HL-60 (cell line): ENCODE measurements at regions not wholly inside any gene's neighbourhood (a gene's known extent, or its start where the extent isn't known, plus 50 kb on each side); places are given as distances from the start of the nearest gene placed in this dataset.

Experiments
- CTCF ChIP-seq: IDR thresholded peaks from one replicate; pipeline ENCODE4 v1.5.1; 2011; ENCODE audit warnings: low read length, control low read depth, inconsistent platforms; ENCODE audit not compliant: insufficient read depth
- GABPA ChIP-seq: IDR thresholded peaks from 2 replicates; pipeline ENCODE4 v1.6.1; 2012; ENCODE audit warnings: low read depth
- POLR2AphosphoS5 ChIP-seq: IDR thresholded peaks from 2 replicates; pipeline ENCODE4 v1.6.1; 2012; ENCODE audit warnings: low read depth
- REST ChIP-seq: IDR thresholded peaks from 2 replicates; pipeline ENCODE4 v1.6.1; 2012; ENCODE audit warnings: low read depth; ENCODE audit not compliant: insufficient replicate concordance
- SPI1 ChIP-seq: IDR thresholded peaks from 2 replicates; pipeline ENCODE4 v1.6.1; 2012; ENCODE audit warnings: low read depth, mild to moderate bottlenecking, borderline replicate concordance

- TF ChIP-seq GABPA = no peak
- no peak for TF ChIP-seq CTCF
- no peak for TF ChIP-seq POLR2AphosphoS5
- TF ChIP-seq REST = no peak
- TF ChIP-seq SPI1 = no peak
Observed at GRCh38 chr4:122046255-122046654, 94.4 kb upstream of the TRPC3 start.
